HG03469 (cell line): ENCODE measurements at regions not wholly inside any gene's neighbourhood (a gene's known extent, or its start where the extent isn't known, plus 50 kb on each side); places are given as distances from the start of the nearest gene placed in this dataset.

Source experiments
- ATAC-seq: cut with Tn5 transposase; IDR thresholded peaks from one replicate; pipeline ENCODE4 v1.9.1; 2021; ENCODE audit warnings: mild to moderate bottlenecking, moderate library complexity, moderate number of reproducible peaks; ENCODE audit not compliant: unreplicated experiment

DNA sequence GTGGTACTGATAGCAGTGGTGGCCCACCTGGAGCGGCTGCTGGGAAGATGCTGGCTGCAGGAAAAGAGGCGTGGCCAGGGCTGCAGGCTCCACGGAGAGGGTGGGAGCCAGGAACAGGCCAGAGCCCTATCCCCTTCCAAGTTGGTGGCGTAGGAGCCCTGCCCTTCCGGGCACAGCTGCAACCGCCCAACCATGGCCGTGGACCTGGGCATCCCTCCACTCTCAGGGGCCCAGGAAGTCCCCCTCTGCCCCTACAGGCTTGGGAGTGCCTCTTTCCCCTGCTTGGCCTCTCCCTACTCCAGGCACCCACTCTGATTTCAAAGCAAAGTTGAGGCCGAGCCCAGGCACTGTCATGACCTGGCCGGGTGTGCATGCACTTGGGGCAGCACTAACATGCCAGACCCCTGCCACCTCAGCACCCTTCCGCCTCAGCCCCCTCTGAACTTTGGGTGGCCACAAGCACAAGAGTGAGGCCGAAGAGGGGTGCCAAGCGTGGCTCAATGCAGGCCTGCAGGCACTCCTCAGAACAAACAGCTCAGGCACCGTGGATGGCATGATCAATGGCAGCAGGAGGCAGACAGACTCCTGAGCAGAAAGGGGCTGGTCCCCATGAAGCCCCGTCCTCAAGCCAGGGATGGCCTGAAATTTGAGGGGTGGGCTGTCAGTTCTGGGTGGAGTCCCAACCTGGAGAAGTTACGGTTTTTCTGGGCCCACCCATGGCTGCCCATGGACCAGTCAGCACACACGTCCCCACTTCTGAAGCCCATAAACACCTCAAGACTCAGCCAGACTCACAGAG, 164.9 kb upstream of the PRNP start:
- no peak for ATAC-seq

DNA sequence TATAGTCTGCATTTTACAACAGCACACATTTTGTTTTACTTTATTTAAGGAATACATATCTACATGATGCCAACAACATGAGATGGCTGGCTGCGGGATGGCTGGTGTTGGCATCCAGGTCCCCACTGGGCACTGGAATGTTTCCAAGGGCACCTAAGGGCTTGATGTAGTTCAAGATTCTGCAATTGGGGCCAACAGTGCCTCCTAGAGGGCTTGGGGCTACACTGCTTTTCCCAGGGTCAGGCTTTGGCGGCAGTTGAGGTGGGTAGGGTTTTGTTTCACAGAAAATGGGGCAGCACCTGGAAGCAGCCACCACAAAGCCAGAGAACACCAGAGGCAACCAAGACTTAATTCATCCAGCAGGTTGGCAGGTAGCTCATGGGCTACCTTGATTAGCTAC, 166.7 kb upstream of the PRNP start:
- ATAC-seq: no peak

DNA sequence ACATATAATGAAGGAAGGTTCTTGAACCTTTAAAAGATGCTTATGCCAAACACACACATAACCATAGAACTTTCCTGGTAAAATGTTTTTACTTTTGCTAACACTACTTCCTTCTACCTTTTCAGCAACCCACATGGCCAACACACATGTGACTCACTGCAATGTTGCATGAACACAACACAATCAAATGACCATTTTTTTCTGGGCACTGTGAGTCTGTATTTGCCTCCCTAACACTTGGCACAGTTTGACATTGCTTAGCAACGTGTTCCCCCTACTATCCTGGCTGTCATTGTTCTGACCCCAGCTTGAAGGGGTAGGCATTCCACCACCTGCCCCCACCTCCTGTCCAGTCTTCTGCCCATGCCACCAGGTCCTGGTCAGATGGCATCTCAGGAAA, 169.4 kb upstream of the PRNP start:
- ATAC-seq: no peak

DNA sequence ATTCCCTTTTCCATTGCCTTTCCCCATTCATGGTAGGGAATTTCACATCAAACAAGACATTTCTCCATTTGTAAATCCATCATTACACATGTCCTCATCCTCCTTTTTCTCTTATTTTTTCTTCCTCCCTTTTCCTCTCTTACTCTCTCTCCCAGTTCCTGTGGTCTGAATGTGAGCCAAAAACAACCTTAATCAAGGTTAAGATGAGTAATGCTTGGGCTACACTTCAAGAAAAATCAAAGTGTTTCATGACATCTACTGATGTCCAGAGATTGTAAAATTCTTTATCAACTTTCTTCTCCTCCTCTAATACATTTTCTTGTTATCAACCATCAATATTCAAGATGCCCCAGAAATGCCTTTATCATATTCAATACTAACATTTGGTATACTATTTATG, 172.5 kb upstream of the PRNP start:
- ATAC-seq: no peak

GRCh38 chr20:4512891-4513550, 173.2 kb upstream of the PRNP start:
- ATAC-seq: no peak

DNA sequence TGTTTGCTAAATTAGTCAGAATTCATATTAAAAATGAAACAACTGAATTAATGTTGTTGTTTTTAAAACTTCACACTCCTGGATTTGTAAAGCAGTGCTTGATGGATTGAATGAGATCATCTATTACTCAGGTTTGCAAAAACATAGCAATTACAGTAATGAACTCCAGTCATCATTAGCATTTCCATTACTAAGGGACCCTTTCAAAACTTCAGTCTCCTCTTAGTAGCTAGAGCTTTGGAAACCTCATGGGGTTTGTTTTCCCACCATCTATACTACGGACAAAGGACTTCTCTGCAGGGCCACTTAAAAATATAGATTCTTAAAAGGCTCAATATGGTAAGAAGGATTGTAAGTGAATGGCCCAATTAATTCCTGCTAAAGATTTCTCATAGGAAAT, 174.5 kb upstream of the PRNP start:
- no peak for ATAC-seq

DNA sequence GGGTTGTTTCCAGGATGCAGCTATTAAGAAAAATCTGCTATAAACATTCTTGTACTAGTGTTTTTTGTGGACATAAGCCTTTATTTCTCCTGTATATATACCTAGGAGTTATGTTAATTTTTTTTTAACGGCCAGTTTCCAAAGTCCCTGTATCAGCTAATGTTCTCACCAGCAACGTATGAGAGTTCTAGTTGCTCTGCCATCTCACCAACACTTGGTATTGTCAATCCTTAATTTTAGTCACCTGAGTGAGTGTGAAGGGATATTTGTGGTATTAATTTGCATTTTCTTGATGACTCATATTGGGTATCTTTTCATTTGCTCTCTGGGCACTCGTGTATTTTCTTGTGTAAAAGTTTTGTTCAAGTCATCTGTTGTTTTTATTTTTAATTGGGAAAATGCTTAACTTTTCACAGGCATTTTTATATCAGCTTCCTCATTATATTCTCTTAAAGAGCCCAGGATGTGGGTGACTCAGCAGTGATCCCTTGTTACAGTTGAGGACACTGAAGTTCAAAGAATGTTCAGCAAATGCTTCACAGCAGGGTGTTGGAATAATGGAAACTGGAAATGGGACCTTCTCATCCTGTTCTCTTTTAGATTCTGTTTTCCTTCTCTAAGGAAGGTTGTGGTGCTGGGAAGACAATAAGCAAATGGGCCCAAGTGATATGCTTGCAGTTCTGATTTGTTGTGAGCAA, 176.3 kb upstream of the PRNP start:
- no peak for ATAC-seq

DNA sequence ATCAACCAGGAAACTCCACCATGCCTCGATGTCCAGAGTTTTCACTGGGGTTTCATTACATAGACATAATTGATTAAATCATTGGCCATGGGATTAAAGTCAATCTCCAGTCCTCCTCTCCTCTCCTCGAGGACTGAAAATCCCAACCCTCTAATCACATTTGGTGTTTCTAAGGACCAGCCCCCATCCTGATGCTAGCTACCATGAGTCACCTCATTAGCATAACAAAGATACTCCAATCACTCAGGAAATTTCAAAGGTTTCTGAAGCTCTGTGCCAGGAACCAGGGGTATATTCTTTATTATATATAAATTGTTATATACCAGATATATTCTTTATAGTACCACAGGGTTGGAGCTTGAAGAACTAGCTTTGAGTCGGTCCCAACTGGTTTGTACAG, 177.5 kb upstream of the PRNP start:
- ATAC-seq: no peak

GRCh38 chr20:4507288-4507719, 179.0 kb upstream of the PRNP start:
- ATAC-seq: no peak

- no peak for ATAC-seq
Measured at GRCh38 chr20:4504814-4505213, 181.4 kb upstream of the PRNP start.

GRCh38 chr20:4502756-4503155, 183.5 kb upstream of the PRNP start:
- no peak for ATAC-seq

- no peak for ATAC-seq
Measured at GRCh38 chr20:4493386-4493785, 192.9 kb upstream of the PRNP start.

GRCh38 chr20:4491643-4492042, 194.6 kb upstream of the PRNP start:
- no peak for ATAC-seq

DNA sequence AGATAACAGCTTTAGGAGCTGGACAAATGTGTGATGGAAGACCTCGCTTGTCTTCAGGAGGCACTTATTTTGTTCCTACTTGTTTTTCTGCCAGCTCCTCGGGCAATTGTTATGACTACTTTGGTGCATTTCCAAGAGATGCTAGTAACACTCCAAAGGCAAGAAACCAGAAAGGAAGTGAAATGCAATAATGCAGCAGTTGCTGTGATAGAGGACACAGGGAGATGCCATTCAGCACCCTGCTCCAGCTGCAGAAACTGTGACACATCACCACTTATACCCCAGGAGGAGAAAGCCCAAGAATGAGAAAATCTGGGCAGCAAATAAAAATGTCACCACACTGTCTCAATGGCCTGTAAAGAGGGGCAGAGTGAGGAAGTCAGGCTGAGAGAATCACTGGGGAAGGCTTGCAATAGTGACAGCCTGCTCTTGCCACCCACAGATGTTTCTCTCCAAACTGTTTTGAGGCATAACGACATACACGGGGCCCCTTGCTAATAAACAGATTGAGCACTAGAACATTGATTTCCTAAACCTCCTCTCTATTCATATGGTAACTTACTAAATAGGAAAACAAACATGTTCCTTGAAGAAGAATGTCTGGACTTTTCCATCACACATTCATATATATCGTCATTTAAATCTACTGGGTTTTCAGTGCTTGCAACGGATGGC, 195.5 kb upstream of the PRNP start:
- no peak for ATAC-seq

DNA sequence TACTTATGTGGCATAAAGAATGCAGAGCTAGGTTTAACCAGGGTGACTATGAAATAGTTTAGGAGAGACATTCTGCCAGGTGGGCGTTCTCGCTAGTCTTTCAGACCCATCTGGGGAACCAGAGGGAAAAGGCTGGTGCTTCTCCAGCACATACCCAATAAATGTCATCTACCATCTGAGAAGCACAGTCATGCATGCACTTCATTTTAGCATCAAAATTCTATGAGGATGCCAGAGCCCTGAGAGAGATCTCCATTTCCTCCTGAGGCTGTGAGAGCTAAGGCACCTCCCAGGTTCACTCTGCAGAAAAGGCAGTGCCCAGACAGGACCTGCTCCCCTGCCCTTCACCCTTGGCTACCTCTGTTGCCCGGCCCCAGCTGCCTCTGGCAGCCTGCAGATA, 196.2 kb upstream of the PRNP start:
- ATAC-seq: no peak

GRCh38 chr20:4488407-4489339, 197.6 kb upstream of the PRNP start:
- ATAC-seq: no peak

DNA sequence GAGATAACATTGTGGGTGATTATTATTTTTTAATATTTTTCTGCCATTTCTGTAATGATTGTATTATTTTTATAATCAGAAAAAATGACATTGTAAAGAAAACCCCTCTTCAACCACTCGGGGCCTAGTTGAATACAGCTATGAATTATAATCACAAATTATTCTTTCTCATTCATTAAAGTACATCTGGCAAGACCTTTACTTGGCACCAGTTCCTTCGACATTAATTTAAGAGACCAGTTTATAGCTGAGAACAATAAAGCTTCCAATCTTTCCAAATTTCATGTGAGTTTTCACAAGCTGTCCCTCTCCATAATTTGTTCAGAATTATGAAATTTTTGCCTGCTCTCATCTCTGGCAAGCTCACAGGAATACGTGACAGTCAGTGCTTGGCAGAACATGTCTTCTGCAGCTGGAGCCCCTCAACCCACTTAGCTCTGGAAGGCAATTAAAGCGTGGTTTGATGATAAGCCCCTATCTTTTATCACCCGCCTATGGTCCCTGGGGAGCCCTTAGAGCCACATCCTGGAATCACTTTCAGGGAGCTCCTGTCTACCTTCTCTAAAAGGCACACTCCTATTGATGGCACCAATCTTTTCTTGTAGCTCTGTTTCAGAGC, 201.8 kb upstream of the PRNP start:
- ATAC-seq: no peak

GRCh38 chr20:4483961-4484360, 202.3 kb upstream of the PRNP start:
- no peak for ATAC-seq

DNA sequence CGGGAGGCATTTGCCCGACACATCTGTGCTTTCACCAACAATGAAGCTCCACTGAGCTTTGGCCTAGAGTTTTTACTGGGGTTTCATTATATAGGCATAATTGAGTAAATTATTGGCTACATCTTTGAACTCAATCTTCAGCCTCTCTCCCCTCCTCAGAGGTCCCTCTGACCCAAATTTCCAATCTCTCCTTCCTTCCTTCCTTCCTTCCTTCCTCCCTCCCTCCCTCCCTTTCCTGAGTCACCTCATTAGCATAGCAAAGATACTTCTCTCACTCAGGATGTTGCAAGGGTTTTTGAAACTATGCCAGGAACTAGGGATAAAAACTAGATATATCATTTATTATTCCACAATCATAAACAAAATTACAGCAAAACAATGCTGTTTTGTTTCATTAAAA, 202.8 kb upstream of the PRNP start:
- ATAC-seq: no peak

GRCh38 chr20:4480104-4480503, 206.2 kb upstream of the PRNP start:
- ATAC-seq: no peak
